HFF-Myc (cell line): ENCODE measurements at regions not wholly inside any gene's neighbourhood (a gene's known extent, or its start where the extent isn't known, plus 50 kb on each side); places are given as distances from the start of the nearest gene placed in this dataset.

Experiments used
- DNase-seq: peaks from one replicate; pipeline ENCODE4 v3.0.0-alpha.2; 2011; ENCODE audit warnings: low read depth; ENCODE audit errors: extremely low read depth
- H3K4me3 ChIP-seq: replicated peaks from 2 replicates; pipeline ENCODE4 v1.5.1; 2011; ENCODE audit warnings: low read depth, mild to moderate bottlenecking, control low read depth, low read length
- TF ChIP-seq, protein P1 (sequence below): IDR thresholded peaks from 2 replicates; pipeline ENCODE4 v1.5.1; 2012; ENCODE audit warnings: mild to moderate bottlenecking, low read depth, low read length, control low read depth; ENCODE audit errors: missing control alignments

DNA sequence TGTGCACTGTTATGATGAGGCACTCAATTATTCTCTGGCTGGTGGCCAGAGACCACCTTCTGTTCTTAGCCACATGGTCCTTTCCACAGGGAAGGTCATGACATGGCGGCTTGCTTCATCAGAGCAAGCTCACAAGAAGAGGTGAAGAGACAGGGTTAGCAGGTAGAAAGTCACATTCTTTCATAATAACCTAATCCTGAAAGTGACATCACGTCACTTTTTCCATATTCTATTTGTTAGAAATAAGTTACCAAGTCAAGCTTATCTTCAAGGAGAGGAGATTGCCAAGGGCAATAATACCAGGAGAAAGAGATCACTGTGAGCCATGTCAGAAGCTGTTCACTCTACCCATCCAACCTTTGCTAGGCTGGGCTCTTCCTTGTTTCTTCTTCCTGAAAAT is 139.4 kb downstream of the OSR1 start:
- no peak for DNase-seq
- no peak overlapping the region for H3K4me3 ChIP-seq
- TF ChIP-seq, protein P1, sequence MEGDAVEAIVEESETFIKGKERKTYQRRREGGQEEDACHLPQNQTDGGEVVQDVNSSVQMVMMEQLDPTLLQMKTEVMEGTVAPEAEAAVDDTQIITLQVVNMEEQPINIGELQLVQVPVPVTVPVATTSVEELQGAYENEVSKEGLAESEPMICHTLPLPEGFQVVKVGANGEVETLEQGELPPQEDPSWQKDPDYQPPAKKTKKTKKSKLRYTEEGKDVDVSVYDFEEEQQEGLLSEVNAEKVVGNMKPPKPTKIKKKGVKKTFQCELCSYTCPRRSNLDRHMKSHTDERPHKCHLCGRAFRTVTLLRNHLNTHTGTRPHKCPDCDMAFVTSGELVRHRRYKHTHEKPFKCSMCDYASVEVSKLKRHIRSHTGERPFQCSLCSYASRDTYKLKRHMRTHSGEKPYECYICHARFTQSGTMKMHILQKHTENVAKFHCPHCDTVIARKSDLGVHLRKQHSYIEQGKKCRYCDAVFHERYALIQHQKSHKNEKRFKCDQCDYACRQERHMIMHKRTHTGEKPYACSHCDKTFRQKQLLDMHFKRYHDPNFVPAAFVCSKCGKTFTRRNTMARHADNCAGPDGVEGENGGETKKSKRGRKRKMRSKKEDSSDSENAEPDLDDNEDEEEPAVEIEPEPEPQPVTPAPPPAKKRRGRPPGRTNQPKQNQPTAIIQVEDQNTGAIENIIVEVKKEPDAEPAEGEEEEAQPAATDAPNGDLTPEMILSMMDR: no peak

DNA sequence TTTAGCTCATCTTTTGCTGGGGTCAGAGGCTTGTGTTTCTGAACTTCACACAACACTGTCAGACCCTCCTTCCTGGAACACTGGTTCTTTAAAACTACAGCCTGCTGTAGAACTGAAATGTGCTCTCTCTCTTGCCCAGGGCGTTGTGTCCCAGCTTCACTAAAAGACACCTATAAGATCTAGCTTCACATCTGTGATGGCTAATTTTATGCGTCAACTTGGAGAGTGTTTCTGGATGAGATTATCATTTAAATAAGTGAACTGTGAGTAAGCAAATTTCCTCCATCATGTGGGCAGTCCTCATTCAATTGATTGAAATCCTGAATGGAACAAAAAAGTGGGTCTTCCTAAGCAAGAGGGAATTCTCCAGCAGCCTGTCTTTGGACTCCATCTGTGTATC is 140.3 kb downstream of the OSR1 start:
- H3K4me3 ChIP-seq: no peak overlapping the region
- no peak for DNase-seq
- TF ChIP-seq, protein P1: no peak

DNA sequence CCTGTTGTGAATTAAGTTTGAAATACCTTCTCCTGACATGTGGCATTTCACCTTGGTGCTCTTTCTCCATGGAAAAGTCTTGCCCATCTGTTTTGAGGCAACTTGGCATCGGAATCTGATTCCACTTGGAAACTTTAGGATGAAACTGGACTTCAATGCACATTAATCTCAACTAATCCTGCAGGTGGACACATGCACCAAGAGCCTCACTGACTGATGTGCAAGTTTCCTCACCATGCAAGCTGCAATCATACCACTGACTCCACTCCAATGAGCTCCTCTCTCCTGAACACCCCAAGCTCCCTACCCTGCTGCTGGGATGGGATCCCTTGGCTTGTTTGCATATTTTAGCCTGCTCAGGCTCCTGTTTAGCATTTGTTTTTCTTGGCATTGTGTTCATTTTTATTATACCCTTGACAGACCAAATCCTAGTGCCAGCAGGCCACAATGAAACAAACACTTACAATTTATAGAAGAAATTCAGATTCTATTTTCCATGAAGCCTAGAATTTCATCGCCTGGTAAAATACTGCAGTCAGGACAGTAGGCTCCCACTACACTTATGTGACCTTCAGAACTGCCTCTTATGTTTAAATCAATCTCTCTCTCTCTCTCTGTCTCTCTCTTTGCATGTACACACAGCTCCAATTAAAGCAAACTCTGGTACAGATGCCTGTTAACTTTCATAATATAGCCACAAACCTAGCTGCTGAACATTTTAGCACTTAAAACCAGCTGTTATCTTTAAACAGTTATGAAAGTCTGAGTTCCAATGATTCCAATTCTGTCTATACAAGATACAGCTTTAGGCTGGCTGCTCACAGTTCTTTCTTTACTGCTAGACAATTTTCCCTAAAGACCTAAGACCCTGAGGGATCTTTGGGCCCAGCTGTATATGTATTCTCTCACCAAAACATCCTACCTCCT is 141.5 kb downstream of the OSR1 start:
- no peak overlapping the region for H3K4me3 ChIP-seq
- no peak for DNase-seq
- TF ChIP-seq, protein P1: no peak

DNA sequence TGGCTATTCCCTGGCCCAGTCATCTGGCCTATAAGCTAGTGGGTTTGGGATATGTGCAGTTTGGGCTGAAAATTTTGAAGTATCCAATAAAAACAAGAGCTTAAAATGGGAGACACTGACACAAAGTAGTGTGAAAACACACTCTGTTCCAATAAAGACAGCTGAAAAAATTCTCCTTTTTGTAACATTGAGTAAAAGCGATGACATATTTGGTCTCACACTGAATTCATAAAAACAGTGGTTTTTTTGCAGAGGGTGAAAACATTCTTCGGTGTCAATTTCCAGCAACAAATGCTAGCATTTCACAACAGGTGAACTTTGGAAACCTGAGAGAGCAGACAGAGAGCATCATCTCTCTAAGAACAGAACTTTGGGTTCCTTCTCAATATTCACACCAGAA is 142.2 kb downstream of the OSR1 start:
- TF ChIP-seq, protein P1: no peak
- DNase-seq: no peak
- no peak overlapping the region for H3K4me3 ChIP-seq

DNA sequence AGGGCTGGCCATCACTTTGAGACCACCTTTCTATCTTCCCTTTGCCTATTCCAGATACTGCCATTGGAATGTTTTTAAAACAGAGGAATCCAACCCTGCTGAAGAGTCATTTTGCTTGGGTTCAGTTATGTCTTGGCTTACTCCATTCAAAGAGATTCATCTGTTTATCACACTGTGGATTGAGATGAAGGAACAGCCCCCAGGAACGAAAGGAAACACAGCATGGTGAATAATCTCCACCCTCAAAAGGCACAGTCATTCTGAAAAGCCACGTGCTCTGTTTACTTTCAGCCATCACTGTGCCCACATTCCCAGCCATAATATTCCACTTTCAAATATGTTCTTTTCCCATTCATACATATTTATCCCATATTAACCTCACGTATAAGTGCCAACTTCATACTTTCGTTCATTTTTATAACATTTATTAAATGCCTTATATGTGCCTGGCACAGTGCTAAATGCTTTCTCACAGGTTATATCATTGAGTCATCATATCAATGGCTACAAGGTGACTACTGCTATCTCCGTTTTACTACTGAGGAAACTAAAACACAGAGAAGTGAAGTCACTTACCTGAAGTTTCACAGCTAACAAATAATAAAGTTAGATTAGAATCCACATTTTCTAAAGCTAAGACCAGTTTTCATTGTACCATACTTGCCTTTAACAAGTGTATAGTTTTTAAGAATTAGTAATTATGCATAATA is 143.6 kb downstream of the OSR1 start:
- TF ChIP-seq, protein P1: no peak
- no peak for DNase-seq
- H3K4me3 ChIP-seq: no peak overlapping the region

DNA sequence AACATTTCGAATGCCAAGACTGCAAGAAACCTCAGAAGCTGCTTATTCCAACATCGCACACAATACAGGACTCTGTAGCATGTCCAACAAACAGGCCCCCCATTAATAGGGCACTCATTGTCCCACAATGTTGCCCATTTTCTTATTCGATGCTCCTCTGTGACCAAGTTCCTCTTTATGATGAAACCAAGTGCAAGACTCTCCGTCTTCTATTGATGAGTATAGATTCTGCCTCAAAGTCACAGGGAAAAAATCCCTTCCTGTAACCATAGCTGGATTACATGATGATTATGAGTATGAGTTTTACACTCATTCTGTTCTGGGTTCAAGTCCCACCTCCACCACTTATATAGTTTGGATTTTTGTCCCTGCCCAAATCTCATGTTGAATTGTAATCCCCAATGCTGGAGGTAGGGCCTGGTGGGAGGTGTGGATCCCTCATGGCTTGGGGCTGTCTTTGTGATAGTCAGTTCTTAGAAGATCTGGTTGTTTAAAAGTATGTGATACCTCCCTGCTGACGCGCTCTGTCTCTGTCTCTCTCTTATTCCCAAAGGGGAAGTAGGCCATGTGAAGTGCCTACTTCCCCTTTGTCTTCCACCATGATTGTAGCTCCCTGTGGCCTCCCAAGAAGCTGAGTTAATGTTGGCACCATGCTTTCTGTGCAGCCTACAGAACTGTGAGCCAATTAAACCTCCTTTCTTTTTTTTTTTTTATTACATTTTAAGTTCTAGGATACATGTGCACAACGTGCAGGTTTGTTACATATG is 148.7 kb downstream of the OSR1 start:
- H3K4me3 ChIP-seq: no peak overlapping the region
- DNase-seq: no peak
- TF ChIP-seq, protein P1: no peak
